AG04450 (cell line): ENCODE measurements at regions not wholly inside any gene's neighbourhood (a gene's known extent, or its start where the extent isn't known, plus 50 kb on each side); places are given as distances from the start of the nearest gene placed in this dataset.

Source experiments
- CTCF ChIA-PET: fragments of 300-600, 350-600 bp; formaldehyde crosslinking; extraction: SDS; loops from one replicate; lab custom pipeline; 2022; ENCODE audit warnings: antibody characterized with exemption, inconsistent platforms; lab: Charles Lee
- POLR2A ChIA-PET: fragments of 350-600 bp; formaldehyde crosslinking; extraction: SDS; loops from one replicate; lab custom pipeline; 2021; ENCODE audit warnings: antibody characterized with exemption, inconsistent platforms; lab: Yijun Ruan, JAX
- DNase-seq: peaks from one replicate; pipeline ENCODE4 v3.0.0-alpha.2; 2011; ENCODE audit warnings: low read depth, low spot score
- H3K27ac ChIP-seq: one replicate; pipeline ENCODE4 v1.5.1; 2012; ENCODE audit warnings: low read depth, low read length, control low read depth
- H3K27me3 ChIP-seq: one replicate; pipeline ENCODE4 v1.6.0; 2012; ENCODE audit warnings: low read length; ENCODE audit not compliant: control insufficient read depth, insufficient read depth
- H3K4me3 ChIP-seq: 2 replicates; pipeline ENCODE4 v1.5.1; 2011; ENCODE audit warnings: mild to moderate bottlenecking, low read depth, low read length, control low read depth
- H3K9me3 ChIP-seq: 2 replicates; pipeline ENCODE4 v1.5.1; 2012; ENCODE audit warnings: low read length; ENCODE audit not compliant: control insufficient read depth, insufficient read depth
- CTCF ChIP-seq: IDR thresholded peaks from 2 replicates; pipeline ENCODE4 v1.5.1; 2011; ENCODE audit warnings: low read depth, low read length, control low read depth, inconsistent platforms

GRCh38 chr10:126813432-126813831 lies 91.8 kb upstream of the DOCK1 start:
- DNase-seq = no peak
- POLR2A ChIA-PET = no interaction called here
- TF ChIP-seq CTCF = no peak

GRCh38 chr10:126833542-126833941 lies 71.7 kb upstream of the DOCK1 start:
- no peak overlapping the region for H3K4me3 ChIP-seq
- no peak overlapping the region for H3K27ac ChIP-seq
- no peaks in the 10 kb centered on the region for H3K27me3 ChIP-seq
- no peak for DNase-seq
- no peak for TF ChIP-seq CTCF
- CTCF ChIA-PET = no interaction called here
- POLR2A ChIA-PET = no interaction called here
- H3K9me3 ChIP-seq = no peaks in the 10 kb centered on the region

More at GRCh38 chr10:126813432-126813831, 91.8 kb upstream of the DOCK1 start:
- no peak overlapping the region for H3K4me3 ChIP-seq
- H3K27me3 ChIP-seq = no peaks in the 10 kb centered on the region
- CTCF ChIA-PET = no interaction called here
- no peak overlapping the region for H3K27ac ChIP-seq
- no peaks in the 10 kb centered on the region for H3K9me3 ChIP-seq

- no peak for TF ChIP-seq CTCF
- POLR2A ChIA-PET = no interaction called here
- CTCF ChIA-PET = no interaction called here
- H3K9me3 ChIP-seq = no peaks in the 10 kb centered on the region
- no peak for DNase-seq
- no peak overlapping the region for H3K4me3 ChIP-seq
- no peaks in the 10 kb centered on the region for H3K27me3 ChIP-seq
- H3K27ac ChIP-seq = no peak overlapping the region
These were observed 69.2 kb upstream of the DOCK1 start for GRCh38 chr10:126836009-126836408.

DNA sequence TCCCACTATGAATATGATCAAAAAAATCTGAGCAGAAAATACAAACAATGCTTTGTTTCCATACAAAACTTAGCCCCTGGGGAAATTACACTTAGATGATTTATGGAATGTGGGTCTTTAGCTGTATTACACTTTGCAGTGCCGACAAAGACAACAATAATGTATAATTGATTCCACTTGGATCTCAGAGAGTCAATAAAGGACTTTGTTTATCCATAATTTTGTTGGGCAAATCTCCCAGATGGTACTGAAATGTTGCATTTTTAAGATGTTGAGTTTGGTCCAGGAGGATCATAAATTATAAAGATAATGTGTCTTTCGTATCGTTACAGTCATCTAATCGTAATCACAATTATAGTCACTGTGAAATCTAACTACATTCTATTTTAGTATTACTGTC lies 66.9 kb upstream of the DOCK1 start:
- Histone ChIP-seq H3K9me3 (no peaks in the 10 kb centered on the region), H3K4me3 (no peak overlapping the region), H3K27me3 (no peaks in the 10 kb centered on the region), H3K27ac (no peak overlapping the region)
- no peak for TF ChIP-seq CTCF
- no peak for DNase-seq
- ChIA-PET POLR2A (no interaction called here), CTCF (no interaction called here)

GRCh38 chr10:126839094-126839761 lies 66.0 kb upstream of the DOCK1 start:
- Histone ChIP-seq H3K27me3 (no peaks in the 10 kb centered on the region), H3K4me3 (no peak overlapping the region), H3K27ac (no peak overlapping the region), H3K9me3 (no peaks in the 10 kb centered on the region)
- TF ChIP-seq CTCF = no peak
- ChIA-PET CTCF (no interaction called here), POLR2A (no interaction called here)
- DNase-seq = no peak
